ENCODE measurements at regions not wholly inside any gene's neighbourhood (a gene's known extent, or its start where the extent isn't known, plus 50 kb on each side); places are given as distances from the start of the nearest gene placed in this dataset.

DNA sequence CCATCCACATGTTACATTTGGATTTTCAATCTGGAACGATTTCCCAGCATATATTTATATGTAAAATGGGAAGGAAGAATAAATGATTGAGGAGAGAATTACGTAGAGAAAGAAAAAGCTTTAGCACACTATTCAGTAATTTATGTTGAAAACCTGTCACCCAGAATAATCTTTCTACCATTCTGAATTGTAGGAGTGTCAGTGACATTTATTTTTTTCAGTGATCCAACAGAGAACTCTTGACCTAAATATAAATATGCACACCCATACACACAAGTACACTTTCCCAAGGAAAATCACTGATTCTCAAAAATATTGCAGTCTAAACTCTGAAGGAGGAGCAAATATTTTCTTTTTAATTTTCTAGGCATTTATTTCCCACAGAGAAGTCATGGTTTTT is 140.2 kb upstream of the LRP1B start:
- H3K27ac ChIP-seq (ENCODE audit: low read length), result no peak overlapping the region
- no peaks in the 10 kb centered on the region for H3K9me3 ChIP-seq (ENCODE audit: control insufficient read depth, insufficient read depth, low read length)
- no peak overlapping the region for H3K4me3 ChIP-seq (ENCODE audit: low read length)
- H3K27me3 ChIP-seq (ENCODE audit: control insufficient read depth, insufficient read depth, low read length), result no peaks in the 10 kb centered on the region
- no peak for DNase-seq (ENCODE audit: low read depth, low spot score)
- 100% methylated on average over 1 of the region's 2 CpGs for WGBS (ENCODE audit: insufficient coverage, insufficient read length)
- H3K36me3 ChIP-seq (ENCODE audit: control insufficient read depth, insufficient read depth, low read length), result no peaks in the 10 kb centered on the region
- H3K4me1 ChIP-seq (ENCODE audit: control insufficient read depth, insufficient read depth, low read length), result no peaks in the 10 kb centered on the region

- Histone ChIP-seq H3K27me3 (ENCODE audit: control insufficient read depth, insufficient read depth, low read length) (no peaks in the 10 kb centered on the region), H3K36me3 (ENCODE audit: control insufficient read depth, insufficient read depth, low read length) (no peaks in the 10 kb centered on the region), H3K9me3 (ENCODE audit: control insufficient read depth, insufficient read depth, low read length) (no peaks in the 10 kb centered on the region), H3K4me1 (ENCODE audit: control insufficient read depth, insufficient read depth, low read length) (no peaks in the 10 kb centered on the region), H3K27ac (ENCODE audit: low read length) (no peak overlapping the region), H3K4me3 (ENCODE audit: low read length) (no peak overlapping the region)
- no CpG with 5 or more reads among the region's 2 CpGs for WGBS (ENCODE audit: insufficient coverage, insufficient read length)
- no peak for DNase-seq (ENCODE audit: low read depth, low spot score)
Measured at GRCh38 chr2:142270291-142270690, 139.5 kb upstream of the LRP1B start.

DNA sequence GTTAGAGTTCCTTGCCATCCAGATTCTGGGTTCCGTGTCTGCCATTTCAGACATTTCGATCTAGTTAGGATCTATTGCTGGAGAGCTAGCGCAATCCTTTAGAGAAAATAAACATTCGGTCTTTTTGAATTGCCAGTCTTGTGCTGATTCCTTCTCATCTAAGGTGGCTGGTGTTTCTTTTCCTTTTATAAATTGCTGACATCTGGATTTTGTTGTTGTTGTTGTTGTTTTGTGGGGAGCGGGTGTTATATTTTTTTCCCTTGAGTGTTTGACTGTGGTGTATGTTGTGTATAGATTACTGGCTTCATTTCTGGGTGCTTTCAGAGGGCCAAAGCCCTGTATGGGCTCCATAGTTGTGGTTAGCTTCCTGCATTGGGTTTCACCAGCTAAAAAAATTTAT is 128.5 kb upstream of the LRP1B start:
- Histone ChIP-seq H3K27me3 (ENCODE audit: control insufficient read depth, insufficient read depth, low read length) (no peaks in the 10 kb centered on the region), H3K4me1 (ENCODE audit: control insufficient read depth, insufficient read depth, low read length) (no peaks in the 10 kb centered on the region), H3K27ac (ENCODE audit: low read length) (no peak overlapping the region), H3K4me3 (ENCODE audit: low read length) (no peak overlapping the region), H3K36me3 (ENCODE audit: control insufficient read depth, insufficient read depth, low read length) (no peaks in the 10 kb centered on the region), H3K9me3 (ENCODE audit: control insufficient read depth, insufficient read depth, low read length) (no peaks in the 10 kb centered on the region)
- no peak for DNase-seq (ENCODE audit: low read depth, low spot score)
- WGBS (ENCODE audit: insufficient coverage, insufficient read length), result no CpG with 5 or more reads among the region's 5 CpGs

GRCh38 chr2:142254031-142254430 is 123.2 kb upstream of the LRP1B start:
- Histone ChIP-seq H3K9me3 (ENCODE audit: control insufficient read depth, insufficient read depth, low read length) (no peaks in the 10 kb centered on the region), H3K27ac (ENCODE audit: low read length) (no peak overlapping the region), H3K4me3 (ENCODE audit: low read length) (no peak overlapping the region), H3K36me3 (ENCODE audit: control insufficient read depth, insufficient read depth, low read length) (no peaks in the 10 kb centered on the region), H3K4me1 (ENCODE audit: control insufficient read depth, insufficient read depth, low read length) (no peaks in the 10 kb centered on the region), H3K27me3 (ENCODE audit: control insufficient read depth, insufficient read depth, low read length) (no peaks in the 10 kb centered on the region)
- DNase-seq (ENCODE audit: low read depth, low spot score), result no peak
- WGBS (ENCODE audit: insufficient coverage, insufficient read length), result no CpG with 5 or more reads among the region's 1 CpG

DNA sequence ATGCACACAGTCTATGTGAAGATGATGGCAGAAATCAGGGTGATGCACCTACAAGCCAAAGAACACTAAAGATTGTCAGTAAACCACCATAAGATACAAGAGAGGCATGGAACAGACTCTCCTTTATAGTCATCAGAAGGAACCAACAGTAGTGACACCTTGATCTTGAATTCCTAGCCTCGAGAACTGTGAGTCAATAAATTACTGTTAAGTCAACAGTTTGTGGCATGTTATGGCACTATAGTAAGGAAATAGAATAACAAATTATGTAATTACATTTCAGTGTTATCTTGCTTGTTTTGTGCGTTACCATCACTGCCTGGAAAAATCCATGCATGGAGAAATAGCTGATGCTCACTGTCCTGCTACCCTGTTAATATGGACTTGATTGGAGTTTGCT is 110.2 kb upstream of the LRP1B start:
- DNase-seq (ENCODE audit: low read depth, low spot score), result no peak
- H3K27ac ChIP-seq (ENCODE audit: low read length), result no peak overlapping the region
- WGBS (ENCODE audit: insufficient coverage, insufficient read length), result no CpG with 5 or more reads among the region's 2 CpGs
- H3K27me3 ChIP-seq (ENCODE audit: control insufficient read depth, insufficient read depth, low read length), result no peaks in the 10 kb centered on the region
- H3K4me3 ChIP-seq (ENCODE audit: low read length), result no peak overlapping the region
- no peaks in the 10 kb centered on the region for H3K9me3 ChIP-seq (ENCODE audit: control insufficient read depth, insufficient read depth, low read length)
- H3K36me3 ChIP-seq (ENCODE audit: control insufficient read depth, insufficient read depth, low read length), result no peaks in the 10 kb centered on the region
- H3K4me1 ChIP-seq (ENCODE audit: control insufficient read depth, insufficient read depth, low read length), result no peaks in the 10 kb centered on the region

DNA sequence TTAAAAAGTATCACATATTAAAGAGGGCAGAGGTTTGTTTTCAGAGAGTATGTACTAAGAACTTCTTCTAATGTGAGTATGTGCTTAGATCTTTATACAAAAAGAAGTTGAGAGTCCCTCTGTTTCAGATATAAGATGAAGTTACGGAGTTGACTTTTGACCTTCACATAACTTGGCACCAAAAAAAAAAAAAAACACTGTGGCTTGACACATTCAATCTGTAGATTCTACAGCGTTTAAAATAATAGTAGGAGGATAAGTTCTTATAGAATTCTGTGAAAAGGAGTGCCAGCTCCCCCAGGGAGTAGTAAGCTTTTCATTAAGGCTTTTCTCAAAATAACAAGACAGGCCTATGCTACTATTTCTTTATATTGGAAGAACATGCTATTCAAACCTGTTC is 105.4 kb upstream of the LRP1B start:
- DNase-seq (ENCODE audit: low read depth, low spot score), result no peak
- H3K4me3 ChIP-seq (ENCODE audit: low read length), result no peak overlapping the region
- no peaks in the 10 kb centered on the region for H3K4me1 ChIP-seq (ENCODE audit: control insufficient read depth, insufficient read depth, low read length)
- H3K36me3 ChIP-seq (ENCODE audit: control insufficient read depth, insufficient read depth, low read length), result no peaks in the 10 kb centered on the region
- no peaks in the 10 kb centered on the region for H3K27me3 ChIP-seq (ENCODE audit: control insufficient read depth, insufficient read depth, low read length)
- H3K27ac ChIP-seq (ENCODE audit: low read length), result no peak overlapping the region
- H3K9me3 ChIP-seq (ENCODE audit: control insufficient read depth, insufficient read depth, low read length), result no peaks in the 10 kb centered on the region
- WGBS (ENCODE audit: insufficient coverage, insufficient read length), result no CpG with 5 or more reads among the region's 2 CpGs

DNA sequence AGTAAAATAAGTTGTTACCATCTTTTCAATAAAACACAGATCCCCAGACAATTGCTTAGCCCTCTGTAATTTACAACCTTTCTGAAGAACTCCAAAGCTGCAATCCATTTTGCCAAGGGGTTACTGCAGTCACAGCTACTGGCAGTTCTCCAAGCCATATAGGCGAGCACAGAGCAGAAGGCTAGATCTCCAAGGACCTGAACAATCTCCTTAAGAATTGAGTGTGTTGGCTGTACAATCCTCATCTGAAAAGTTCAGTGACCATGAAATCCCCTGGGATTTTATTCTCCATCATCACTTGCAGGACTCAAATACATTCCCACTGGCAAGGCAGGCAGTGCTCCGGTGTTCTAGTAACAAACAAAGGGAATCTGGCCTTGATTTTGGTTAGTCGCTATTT is 103.9 kb upstream of the LRP1B start:
- no peaks in the 10 kb centered on the region for H3K36me3 ChIP-seq (ENCODE audit: control insufficient read depth, insufficient read depth, low read length)
- no peaks in the 10 kb centered on the region for H3K9me3 ChIP-seq (ENCODE audit: control insufficient read depth, insufficient read depth, low read length)
- no peaks in the 10 kb centered on the region for H3K4me1 ChIP-seq (ENCODE audit: control insufficient read depth, insufficient read depth, low read length)
- no CpG with 5 or more reads among the region's 3 CpGs for WGBS (ENCODE audit: insufficient coverage, insufficient read length)
- H3K4me3 ChIP-seq (ENCODE audit: low read length), result no peak overlapping the region
- H3K27me3 ChIP-seq (ENCODE audit: control insufficient read depth, insufficient read depth, low read length), result no peaks in the 10 kb centered on the region
- DNase-seq (ENCODE audit: low read depth, low spot score), result no peak
- H3K27ac ChIP-seq (ENCODE audit: low read length), result no peak overlapping the region

DNA sequence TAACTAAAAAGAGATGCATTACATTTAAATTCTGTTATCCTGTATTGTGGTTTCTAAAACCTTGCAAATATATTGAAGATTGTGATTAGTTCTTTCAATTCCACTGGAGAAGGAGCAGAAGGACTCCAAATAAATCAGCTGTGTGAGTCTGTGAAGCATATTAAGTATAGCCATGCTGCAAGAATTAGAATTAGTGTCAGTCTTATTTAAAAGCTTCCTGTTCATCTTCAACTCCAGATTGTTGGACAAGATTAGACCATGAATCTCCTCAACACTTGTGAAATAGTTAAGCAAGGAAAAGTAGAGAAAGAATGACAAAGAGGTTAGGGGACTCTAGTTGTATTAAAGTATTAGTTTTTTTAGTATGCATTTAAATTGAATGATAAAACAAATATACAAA is 92.5 kb upstream of the LRP1B start:
- H3K4me1 ChIP-seq (ENCODE audit: control insufficient read depth, insufficient read depth, low read length), result no peaks in the 10 kb centered on the region
- no peak for DNase-seq (ENCODE audit: low read depth, low spot score)
- no peak overlapping the region for H3K27ac ChIP-seq (ENCODE audit: low read length)

GRCh38 chr2:142222715-142223114 is 91.9 kb upstream of the LRP1B start:
- Histone ChIP-seq H3K4me3 (ENCODE audit: low read length) (no peak overlapping the region), H3K27me3 (ENCODE audit: control insufficient read depth, insufficient read depth, low read length) (no peaks in the 10 kb centered on the region), H3K36me3 (ENCODE audit: control insufficient read depth, insufficient read depth, low read length) (no peaks in the 10 kb centered on the region), H3K4me1 (ENCODE audit: control insufficient read depth, insufficient read depth, low read length) (no peaks in the 10 kb centered on the region), H3K27ac (ENCODE audit: low read length) (no peak overlapping the region), H3K9me3 (ENCODE audit: control insufficient read depth, insufficient read depth, low read length) (no peaks in the 10 kb centered on the region)
- no CpG with 5 or more reads among the region's 1 CpG for WGBS (ENCODE audit: insufficient coverage, insufficient read length)
- DNase-seq (ENCODE audit: low read depth, low spot score), result no peak

More for the DNA sequence above, 92.5 kb upstream of the LRP1B start:
- no peaks in the 10 kb centered on the region for H3K27me3 ChIP-seq (ENCODE audit: control insufficient read depth, insufficient read depth, low read length)
- no peaks in the 10 kb centered on the region for H3K36me3 ChIP-seq (ENCODE audit: control insufficient read depth, insufficient read depth, low read length)
- H3K9me3 ChIP-seq (ENCODE audit: control insufficient read depth, insufficient read depth, low read length), result no peaks in the 10 kb centered on the region
- H3K4me3 ChIP-seq (ENCODE audit: low read length), result no peak overlapping the region

DNA sequence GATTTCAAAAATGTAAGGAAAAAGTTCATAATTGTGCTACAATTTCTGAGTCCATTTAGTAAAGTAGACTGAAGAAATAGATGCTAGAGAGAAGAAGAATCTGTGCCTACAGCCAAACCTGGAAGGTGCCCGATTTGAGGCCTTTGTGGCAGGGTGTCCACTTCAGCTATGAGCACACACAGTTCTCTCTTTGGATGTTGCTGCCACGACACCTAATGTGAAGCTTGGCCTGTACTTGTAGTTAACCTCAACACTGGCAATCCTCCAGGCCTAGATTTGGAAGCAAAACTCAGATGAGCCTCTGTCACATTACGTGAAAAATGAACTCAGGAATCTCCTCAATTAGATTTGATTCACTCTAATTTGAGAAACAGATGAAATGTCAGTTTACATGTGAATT is 90.1 kb upstream of the LRP1B start:
- no CpG with 5 or more reads among the region's 3 CpGs for WGBS (ENCODE audit: insufficient coverage, insufficient read length)
- DNase-seq (ENCODE audit: low read depth, low spot score), result no peak
- Histone ChIP-seq H3K27me3 (ENCODE audit: control insufficient read depth, insufficient read depth, low read length) (no peaks in the 10 kb centered on the region), H3K4me3 (ENCODE audit: low read length) (no peak overlapping the region), H3K9me3 (ENCODE audit: control insufficient read depth, insufficient read depth, low read length) (no peaks in the 10 kb centered on the region), H3K4me1 (ENCODE audit: control insufficient read depth, insufficient read depth, low read length) (no peaks in the 10 kb centered on the region), H3K27ac (ENCODE audit: low read length) (no peak overlapping the region), H3K36me3 (ENCODE audit: control insufficient read depth, insufficient read depth, low read length) (no peaks in the 10 kb centered on the region)

DNA sequence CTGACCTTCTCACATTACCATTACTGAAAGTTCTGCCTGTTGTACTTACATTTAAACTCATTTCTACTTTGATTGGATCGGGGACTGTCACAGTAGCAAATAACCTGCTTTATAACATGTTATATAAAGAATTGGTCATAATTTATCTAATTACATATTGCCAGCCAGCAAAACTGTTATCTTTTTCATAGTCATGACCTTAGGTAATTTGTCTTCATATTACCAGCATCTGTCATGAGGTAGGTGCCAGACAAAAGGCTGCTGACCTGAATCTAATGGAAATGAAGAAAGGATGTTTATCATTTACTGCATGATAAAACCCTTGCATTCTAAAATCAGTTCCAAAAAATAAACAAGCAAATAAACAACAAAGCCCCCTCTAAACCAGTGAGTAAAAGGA is 89.4 kb upstream of the LRP1B start:
- no peaks in the 10 kb centered on the region for H3K27me3 ChIP-seq (ENCODE audit: control insufficient read depth, insufficient read depth, low read length)
- H3K27ac ChIP-seq (ENCODE audit: low read length), result no peak overlapping the region
- H3K9me3 ChIP-seq (ENCODE audit: control insufficient read depth, insufficient read depth, low read length), result no peaks in the 10 kb centered on the region
- H3K4me1 ChIP-seq (ENCODE audit: control insufficient read depth, insufficient read depth, low read length), result no peaks in the 10 kb centered on the region
- no peak overlapping the region for H3K4me3 ChIP-seq (ENCODE audit: low read length)
- H3K36me3 ChIP-seq (ENCODE audit: control insufficient read depth, insufficient read depth, low read length), result no peaks in the 10 kb centered on the region
- DNase-seq (ENCODE audit: low read depth, low spot score), result no peak
- WGBS (ENCODE audit: insufficient coverage, insufficient read length), result no CpG with 5 or more reads among the region's 1 CpG
